NB4 (cell line): ENCODE measurements at regions not wholly inside any gene's neighbourhood (a gene's known extent, or its start where the extent isn't known, plus 50 kb on each side); places are given as distances from the start of the nearest gene placed in this dataset.
"Not testable (repeated sequence)": the region's sequence is repeated elsewhere in the genome, so short reads cannot be mapped to it uniquely, and the experiment has no call there.

Experiments
- CTCF ChIP-seq: IDR thresholded peaks from one replicate; pipeline ENCODE4 v1.5.1; 2012; ENCODE audit warnings: low read depth, low read length
- MAX ChIP-seq: IDR thresholded peaks from 2 replicates; pipeline ENCODE4 v1.6.1; 2011; ENCODE audit warnings: low read depth, low read length
- MYC ChIP-seq: IDR thresholded peaks from 2 replicates; pipeline ENCODE4 v1.6.1; 2011; ENCODE audit warnings: low read depth, low read length
- POLR2A ChIP-seq: IDR thresholded peaks from 2 replicates; pipeline ENCODE4 v1.6.1; 2011; ENCODE audit warnings: mild to moderate bottlenecking; ENCODE audit not compliant: insufficient read length; ENCODE audit errors: extremely low read depth

- TF ChIP-seq CTCF, POLR2A, MYC, MAX: not testable (repeated sequence)
Measured at GRCh38 chr4:189566900-189567299, 373.8 kb upstream of the FRG1 start.
